Muscle of leg (tissue), 3 donors: ENCODE measurements at regions not wholly inside any gene's neighbourhood (a gene's known extent, or its start where the extent isn't known, plus 50 kb on each side); places are given as distances from the start of the nearest gene placed in this dataset.

Source experiments
- DNase-seq: peaks from one replicate; pipeline ENCODE4 v3.0.0; 2013
- H3K27ac ChIP-seq: one replicate; pipeline ENCODE4 v1.5.1; 2013; ENCODE audit warnings: mild to moderate bottlenecking, low read length, control low read depth
- H3K27me3 ChIP-seq: one replicate; pipeline ENCODE4 v1.6.1; 2013; ENCODE audit warnings: low read length; ENCODE audit not compliant: control insufficient read depth, insufficient read depth
- H3K36me3 ChIP-seq: one replicate; pipeline ENCODE4 v1.6.1; 2013; ENCODE audit warnings: low read length; ENCODE audit not compliant: control insufficient read depth, insufficient read depth
- H3K4me1 ChIP-seq: one replicate; pipeline ENCODE4 v1.6.1; 2013; ENCODE audit warnings: low read length; ENCODE audit not compliant: control insufficient read depth, insufficient read depth
- H3K4me3 ChIP-seq: one replicate; pipeline ENCODE4 v1.5.1; 2013; ENCODE audit warnings: low read length, control low read depth
- H3K9me3 ChIP-seq: replicated peaks from 2 replicates; pipeline ENCODE4 v1.6.1; 2013; ENCODE audit warnings: low read depth, low read length; ENCODE audit not compliant: control insufficient read depth
- WGBS: methylation state at CpG from one replicate; pipeline ENCODE4 v1.1.5; 2013; ENCODE audit warnings: missing lambda C conversion rate; ENCODE audit not compliant: insufficient coverage; 5-methylcytosine and 5-hydroxymethylcytosine counted together

GRCh38 chr3:106755336-106755735 lies 621.9 kb upstream of the CCDC54 start:
- Histone ChIP-seq H3K4me3 (no peak overlapping the region), H3K9me3 (peaks cover 10% of the 10 kb centered on the region), H3K27me3 (no peaks in the 10 kb centered on the region), H3K36me3 (no peaks in the 10 kb centered on the region), H3K4me1 (no peaks in the 10 kb centered on the region), H3K27ac (no peak overlapping the region)
- WGBS: no CpG with 5 or more reads among the region's 2 CpGs
- DNase-seq: no peak

- no peak overlapping the region for H3K27ac ChIP-seq
- no peaks in the 10 kb centered on the region for H3K4me1 ChIP-seq
- 75% methylated on average over 1 of the region's 3 CpGs for WGBS
- no peak for DNase-seq
- H3K4me3 ChIP-seq: no peak overlapping the region
- H3K27me3 ChIP-seq: no peaks in the 10 kb centered on the region
- peaks cover 10% of the 10 kb centered on the region for H3K9me3 ChIP-seq
- H3K36me3 ChIP-seq: no peaks in the 10 kb centered on the region
Measured at GRCh38 chr3:106756901-106757300, 620.3 kb upstream of the CCDC54 start.

- DNase-seq: no peak
- no peak overlapping the region for H3K27ac ChIP-seq
- H3K36me3 ChIP-seq: no peaks in the 10 kb centered on the region
- WGBS: no CpG with 5 or more reads among the region's 2 CpGs
- H3K9me3 ChIP-seq: peaks cover 10% of the 10 kb centered on the region
- H3K4me1 ChIP-seq: no peaks in the 10 kb centered on the region
- no peaks in the 10 kb centered on the region for H3K27me3 ChIP-seq
- no peak overlapping the region for H3K4me3 ChIP-seq
Measured at GRCh38 chr3:106758459-106758858, 618.8 kb upstream of the CCDC54 start.

GRCh38 chr3:106759731-106760130 lies 617.5 kb upstream of the CCDC54 start:
- Histone ChIP-seq H3K27ac (no peak overlapping the region), H3K4me3 (no peak overlapping the region), H3K36me3 (no peaks in the 10 kb centered on the region), H3K27me3 (no peaks in the 10 kb centered on the region), H3K4me1 (no peaks in the 10 kb centered on the region), H3K9me3 (peaks cover 10% of the 10 kb centered on the region)
- DNase-seq: no peak
- no CpG with 5 or more reads among the region's 1 CpG for WGBS

GRCh38 chr3:106765342-106765741 lies 611.9 kb upstream of the CCDC54 start:
- Histone ChIP-seq H3K27ac (no peak overlapping the region), H3K4me1 (no peaks in the 10 kb centered on the region), H3K36me3 (no peaks in the 10 kb centered on the region), H3K4me3 (no peak overlapping the region), H3K27me3 (no peaks in the 10 kb centered on the region), H3K9me3 (no peaks in the 10 kb centered on the region)
- 83% methylated on average over 3 of the region's 7 CpGs for WGBS
- DNase-seq: no peak

- H3K4me1 ChIP-seq: no peaks in the 10 kb centered on the region
- no peaks in the 10 kb centered on the region for H3K36me3 ChIP-seq
- H3K4me3 ChIP-seq: no peak overlapping the region
- no peaks in the 10 kb centered on the region for H3K9me3 ChIP-seq
- no peak for DNase-seq
- no peaks in the 10 kb centered on the region for H3K27me3 ChIP-seq
- no peak overlapping the region for H3K27ac ChIP-seq
Measured at GRCh38 chr3:106768941-106769480, 608.2 kb upstream of the CCDC54 start.

- H3K27me3 ChIP-seq: no peaks in the 10 kb centered on the region
- WGBS: no CpG with 5 or more reads among the region's 1 CpG
- no peaks in the 10 kb centered on the region for H3K9me3 ChIP-seq
- no peaks in the 10 kb centered on the region for H3K4me1 ChIP-seq
- H3K27ac ChIP-seq: no peak overlapping the region
- DNase-seq: no peak
- no peak overlapping the region for H3K4me3 ChIP-seq
- H3K36me3 ChIP-seq: no peaks in the 10 kb centered on the region
Measured at GRCh38 chr3:106773795-106774194, 603.4 kb upstream of the CCDC54 start.

GRCh38 chr3:106783231-106783630 lies 594.0 kb upstream of the CCDC54 start:
- Histone ChIP-seq H3K9me3 (no peaks in the 10 kb centered on the region), H3K27ac (no peak overlapping the region), H3K4me1 (peaks cover 3% of the 10 kb centered on the region), H3K4me3 (no peak overlapping the region), H3K36me3 (no peaks in the 10 kb centered on the region), H3K27me3 (no peaks in the 10 kb centered on the region)
- peak; percentile 83 for DNase-seq

- Histone ChIP-seq H3K9me3 (no peaks in the 10 kb centered on the region), H3K27ac (no peak overlapping the region), H3K4me3 (no peak overlapping the region), H3K36me3 (no peaks in the 10 kb centered on the region), H3K27me3 (no peaks in the 10 kb centered on the region), H3K4me1 (no peaks in the 10 kb centered on the region)
- WGBS: no CpG with 5 or more reads among the region's 4 CpGs
- no peak for DNase-seq
Measured at GRCh38 chr3:106789276-106789675, 588.0 kb upstream of the CCDC54 start.

GRCh38 chr3:106792716-106793115 lies 584.5 kb upstream of the CCDC54 start:
- Histone ChIP-seq H3K4me1 (no peaks in the 10 kb centered on the region), H3K9me3 (no peaks in the 10 kb centered on the region), H3K27ac (no peak overlapping the region), H3K27me3 (no peaks in the 10 kb centered on the region), H3K4me3 (no peak overlapping the region), H3K36me3 (no peaks in the 10 kb centered on the region)
- DNase-seq: no peak
- WGBS: no CpG with 5 or more reads among the region's 1 CpG

- Histone ChIP-seq H3K27ac (no peak overlapping the region), H3K4me1 (no peaks in the 10 kb centered on the region), H3K27me3 (no peaks in the 10 kb centered on the region), H3K9me3 (no peaks in the 10 kb centered on the region), H3K36me3 (no peaks in the 10 kb centered on the region), H3K4me3 (no peak overlapping the region)
- no peak for DNase-seq
- WGBS: no CpG with 5 or more reads among the region's 3 CpGs
Measured at GRCh38 chr3:106794442-106794841, 582.8 kb upstream of the CCDC54 start.
